ENCODE measurements at regions not wholly inside any gene's neighbourhood (a gene's known extent, or its start where the extent isn't known, plus 50 kb on each side); places are given as distances from the start of the nearest gene placed in this dataset.

DNA sequence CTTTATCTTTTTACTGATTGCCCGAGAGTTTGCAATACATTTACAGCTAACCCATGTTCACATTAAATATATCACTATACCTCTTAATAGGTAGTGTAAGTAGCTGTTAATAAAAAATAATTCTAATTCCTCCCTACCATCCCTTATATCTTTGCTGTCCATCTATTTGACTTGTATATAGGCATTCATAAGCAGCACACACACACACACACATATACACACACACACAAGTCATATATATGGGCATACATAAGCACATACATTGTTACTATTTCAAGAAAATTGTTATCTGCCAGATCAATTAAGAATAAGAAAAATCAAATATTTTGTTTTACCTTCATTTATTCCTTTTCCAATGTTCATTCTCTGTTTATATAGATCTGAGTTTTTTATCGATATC lies 176.4 kb downstream of the PPP1R3A start:
- H3K27me3 ChIP-seq (ENCODE audit: control insufficient read depth, insufficient read depth, low read length), result no peaks in the 10 kb centered on the region
- DNase-seq (ENCODE audit: low read depth), result no peak
- no peak overlapping the region for H3K4me3 ChIP-seq (ENCODE audit: low read depth, low read length)
- H3K36me3 ChIP-seq (ENCODE audit: control insufficient read depth, insufficient read depth, low read length), result no peaks in the 10 kb centered on the region
- TF ChIP-seq, protein P1, sequence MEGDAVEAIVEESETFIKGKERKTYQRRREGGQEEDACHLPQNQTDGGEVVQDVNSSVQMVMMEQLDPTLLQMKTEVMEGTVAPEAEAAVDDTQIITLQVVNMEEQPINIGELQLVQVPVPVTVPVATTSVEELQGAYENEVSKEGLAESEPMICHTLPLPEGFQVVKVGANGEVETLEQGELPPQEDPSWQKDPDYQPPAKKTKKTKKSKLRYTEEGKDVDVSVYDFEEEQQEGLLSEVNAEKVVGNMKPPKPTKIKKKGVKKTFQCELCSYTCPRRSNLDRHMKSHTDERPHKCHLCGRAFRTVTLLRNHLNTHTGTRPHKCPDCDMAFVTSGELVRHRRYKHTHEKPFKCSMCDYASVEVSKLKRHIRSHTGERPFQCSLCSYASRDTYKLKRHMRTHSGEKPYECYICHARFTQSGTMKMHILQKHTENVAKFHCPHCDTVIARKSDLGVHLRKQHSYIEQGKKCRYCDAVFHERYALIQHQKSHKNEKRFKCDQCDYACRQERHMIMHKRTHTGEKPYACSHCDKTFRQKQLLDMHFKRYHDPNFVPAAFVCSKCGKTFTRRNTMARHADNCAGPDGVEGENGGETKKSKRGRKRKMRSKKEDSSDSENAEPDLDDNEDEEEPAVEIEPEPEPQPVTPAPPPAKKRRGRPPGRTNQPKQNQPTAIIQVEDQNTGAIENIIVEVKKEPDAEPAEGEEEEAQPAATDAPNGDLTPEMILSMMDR (IDR thresholded peaks at IDR 0.05; ENCODE audit: insufficient read depth, low read length, poor library complexity, severe bottlenecking), result no peak

DNA sequence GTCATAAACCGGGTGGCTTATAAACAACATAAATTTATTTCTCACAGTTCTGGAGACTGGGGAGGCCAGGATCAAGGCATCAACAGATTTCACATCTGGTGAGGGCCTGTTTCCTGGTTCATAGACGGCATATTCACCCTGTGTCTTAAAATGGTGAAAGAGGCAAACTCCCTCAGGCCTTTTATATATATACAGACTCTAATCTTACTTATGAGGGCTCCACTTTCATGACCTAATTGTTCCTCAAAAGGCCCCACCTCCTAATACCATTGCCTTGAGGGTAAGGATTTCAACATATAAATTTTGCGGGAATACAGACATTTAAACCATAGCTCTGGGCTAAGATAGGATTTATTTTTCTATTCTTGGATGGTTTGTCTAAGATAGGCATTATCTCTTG lies 187.2 kb downstream of the PPP1R3A start:
- TF ChIP-seq, protein P1 (IDR thresholded peaks at IDR 0.05; ENCODE audit: insufficient read depth, low read length, poor library complexity, severe bottlenecking), result no peak
- Histone ChIP-seq H3K36me3 (ENCODE audit: control insufficient read depth, insufficient read depth, low read length) (no peaks in the 10 kb centered on the region), H3K27me3 (ENCODE audit: control insufficient read depth, insufficient read depth, low read length) (no peaks in the 10 kb centered on the region), H3K4me3 (ENCODE audit: low read depth, low read length) (no peak overlapping the region)
- DNase-seq (ENCODE audit: low read depth), result no peak

DNA sequence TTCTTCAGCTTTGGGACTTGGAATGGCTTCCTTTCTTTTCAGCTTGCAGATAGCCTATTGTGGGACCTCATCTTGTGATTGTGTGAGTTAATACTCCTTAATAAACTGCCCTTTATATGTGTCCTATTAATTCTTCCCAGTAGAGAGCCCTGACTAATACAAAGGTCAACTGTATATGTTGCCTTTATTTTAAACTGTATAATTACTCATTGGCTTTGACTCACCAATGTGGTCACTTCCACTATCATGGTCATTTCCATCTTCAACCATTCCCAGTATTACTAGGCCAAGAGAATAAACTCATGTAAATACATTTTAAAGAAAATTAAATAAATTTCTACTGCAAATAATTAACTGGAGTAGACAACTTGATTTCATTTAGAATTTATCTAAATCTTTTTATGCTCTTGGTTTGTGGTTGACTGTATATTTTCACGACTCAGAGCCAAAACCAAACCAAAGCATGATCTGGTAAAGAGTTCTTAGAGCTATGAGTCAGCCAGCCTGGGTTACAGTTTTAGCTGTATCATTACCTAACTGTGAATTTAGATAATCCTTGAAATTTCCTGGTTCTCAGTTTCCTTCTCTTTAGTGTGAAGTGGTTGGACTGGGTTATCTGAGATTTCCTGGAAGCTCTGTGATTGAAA lies 188.4 kb downstream of the PPP1R3A start:
- TF ChIP-seq, protein P1 (IDR thresholded peaks at IDR 0.05; ENCODE audit: insufficient read depth, low read length, poor library complexity, severe bottlenecking), result no peak
- H3K36me3 ChIP-seq (ENCODE audit: control insufficient read depth, insufficient read depth, low read length), result no peaks in the 10 kb centered on the region
- no peaks in the 10 kb centered on the region for H3K27me3 ChIP-seq (ENCODE audit: control insufficient read depth, insufficient read depth, low read length)
- H3K4me3 ChIP-seq (ENCODE audit: low read depth, low read length), result no peak overlapping the region
- DNase-seq (ENCODE audit: low read depth), result peak; percentile 18

DNA sequence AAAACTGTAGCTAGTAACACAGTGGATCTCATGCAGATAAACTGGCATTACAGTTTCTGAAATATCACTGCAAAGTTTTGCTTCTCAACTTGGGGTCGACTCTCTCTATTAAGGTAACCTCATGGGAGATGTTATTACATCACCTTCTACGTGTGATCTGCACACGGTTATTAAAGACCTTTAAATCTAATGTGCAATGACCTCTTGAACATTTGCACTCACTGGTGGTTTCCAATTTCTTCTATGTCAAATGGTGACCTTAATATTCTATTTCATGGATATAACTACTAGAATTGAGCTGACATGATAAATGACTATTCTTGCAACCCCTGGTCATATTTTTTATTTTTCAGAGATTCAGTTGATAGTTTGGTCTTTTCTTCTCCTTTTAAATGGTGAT lies 191.3 kb downstream of the PPP1R3A start:
- Histone ChIP-seq H3K4me3 (ENCODE audit: low read depth, low read length) (no peak overlapping the region), H3K27me3 (ENCODE audit: control insufficient read depth, insufficient read depth, low read length) (no peaks in the 10 kb centered on the region)
- TF ChIP-seq, protein P1 (IDR thresholded peaks at IDR 0.05; ENCODE audit: insufficient read depth, low read length, poor library complexity, severe bottlenecking), result no peak

DNA sequence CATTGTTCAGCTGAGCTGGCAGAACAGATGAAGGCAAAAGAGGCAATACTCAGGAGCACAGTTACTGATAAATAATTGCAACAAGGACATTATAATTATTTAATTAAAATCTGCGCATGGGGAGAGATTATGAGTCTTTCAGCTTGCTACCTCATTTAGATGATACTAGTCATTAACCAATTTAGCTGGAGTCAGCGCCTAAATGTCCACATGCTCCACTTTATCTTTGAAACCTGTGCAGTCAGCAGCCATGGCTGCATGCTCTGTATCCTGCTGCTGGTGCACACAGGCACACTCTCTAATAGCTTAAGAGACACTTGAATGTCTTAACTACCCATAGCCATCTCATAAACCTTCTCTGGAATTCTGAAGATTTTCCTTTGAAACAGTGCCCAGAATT lies 196.8 kb downstream of the PPP1R3A start:
- Histone ChIP-seq H3K27me3 (ENCODE audit: control insufficient read depth, insufficient read depth, low read length) (no peaks in the 10 kb centered on the region), H3K4me3 (ENCODE audit: low read depth, low read length) (no peak overlapping the region), H3K36me3 (ENCODE audit: control insufficient read depth, insufficient read depth, low read length) (no peaks in the 10 kb centered on the region)
- TF ChIP-seq, protein P1 (IDR thresholded peaks at IDR 0.05; ENCODE audit: insufficient read depth, low read length, poor library complexity, severe bottlenecking), result no peak
- DNase-seq (ENCODE audit: low read depth), result no peak

More for the DNA sequence above, 191.3 kb downstream of the PPP1R3A start:
- H3K36me3 ChIP-seq (ENCODE audit: control insufficient read depth, insufficient read depth, low read length), result no peaks in the 10 kb centered on the region
- DNase-seq (ENCODE audit: low read depth), result no peak

DNA sequence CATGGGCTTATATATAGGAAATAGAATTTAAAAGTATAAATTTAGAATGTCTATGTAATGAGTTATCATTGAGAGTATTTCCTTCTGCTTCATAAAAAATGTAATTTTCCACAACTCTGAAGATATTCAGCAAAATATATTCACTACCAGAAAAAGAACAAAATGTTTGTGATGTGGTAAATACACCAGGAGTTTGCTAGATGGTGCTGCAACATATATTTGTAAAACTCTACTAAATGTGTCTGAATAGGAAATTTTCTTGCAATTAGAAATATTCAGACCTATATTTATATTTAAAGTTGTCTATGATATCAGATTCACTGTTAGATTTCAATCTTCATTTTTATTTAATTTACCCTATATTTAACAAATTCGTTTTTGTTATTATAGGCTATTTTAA lies 201.1 kb downstream of the PPP1R3A start:
- H3K4me3 ChIP-seq (ENCODE audit: low read depth, low read length), result no peak overlapping the region
- no peaks in the 10 kb centered on the region for H3K27me3 ChIP-seq (ENCODE audit: control insufficient read depth, insufficient read depth, low read length)
- no peak for DNase-seq (ENCODE audit: low read depth)
- TF ChIP-seq, protein P1 (IDR thresholded peaks at IDR 0.05; ENCODE audit: insufficient read depth, low read length, poor library complexity, severe bottlenecking), result no peak
- H3K36me3 ChIP-seq (ENCODE audit: control insufficient read depth, insufficient read depth, low read length), result no peaks in the 10 kb centered on the region
